ENCODE measurements at regions not wholly inside any gene's neighbourhood (a gene's known extent, or its start where the extent isn't known, plus 50 kb on each side); places are given as distances from the start of the nearest gene placed in this dataset.

- H2AFZ ChIP-seq (ENCODE audit: low read depth, low read length) = no peak overlapping the region
- no peak for DNase-seq (ENCODE audit: low read depth, low spot score)
- H3K9me3 ChIP-seq (replicated peaks; ENCODE audit: control insufficient read depth, insufficient read depth, low read length) = no peaks in the 10 kb centered on the region
- no peak for TF ChIP-seq CTCF (IDR thresholded peaks at IDR 0.05; ENCODE audit: extremely low read depth in 1 of 2, insufficient read depth in 1 of 2, low read depth in 1 of 2, low read length in 2 of 2)
- TF ChIP-seq, protein P1, sequence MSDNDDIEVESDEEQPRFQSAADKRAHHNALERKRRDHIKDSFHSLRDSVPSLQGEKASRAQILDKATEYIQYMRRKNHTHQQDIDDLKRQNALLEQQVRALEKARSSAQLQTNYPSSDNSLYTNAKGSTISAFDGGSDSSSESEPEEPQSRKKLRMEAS (IDR thresholded peaks at IDR 0.05; ENCODE audit: insufficient read depth, insufficient read length) = no peak
- no peak for TF ChIP-seq FOS (IDR thresholded peaks at IDR 0.05; ENCODE audit: borderline replicate concordance, insufficient read depth, low read length)
- TF ChIP-seq MYC (IDR thresholded peaks at IDR 0.05; ENCODE audit: low read depth, low read length) = no peak
- no peak for TF ChIP-seq POLR2A (IDR thresholded peaks at IDR 0.05; ENCODE audit: low read depth, low read length)
- no peak for TF ChIP-seq GATA2 (IDR thresholded peaks at IDR 0.05; ENCODE audit: insufficient read depth, insufficient read length, low read depth, low read length)
- TF ChIP-seq POLR2AphosphoS5 (IDR thresholded peaks at IDR 0.05; ENCODE audit: insufficient read depth, low read depth, low read length) = no peak
- no peak for TF ChIP-seq JUN (IDR thresholded peaks at IDR 0.05; ENCODE audit: borderline replicate concordance, insufficient read depth, insufficient read length, low read depth)
- no peak for TF ChIP-seq EZH2 (IDR thresholded peaks at IDR 0.05; ENCODE audit: borderline replicate concordance, low read depth, low read length, severe bottlenecking)
- no peaks in the 10 kb centered on the region for H3K79me2 ChIP-seq (ENCODE audit: control insufficient read depth, insufficient read depth, low read length)
- BruUV-seq (replicated peaks) = no TSS peak
- H3K9ac ChIP-seq (replicated peaks; ENCODE audit: extremely low read depth, insufficient read depth, low read length) = no peak overlapping the region
- no peaks in the 10 kb centered on the region for H4K20me1 ChIP-seq (replicated peaks; ENCODE audit: control insufficient read depth, extremely low read depth, insufficient read depth, low read length)
- no peak for FAIRE-seq
- no peak overlapping the region for H3K4me2 ChIP-seq (ENCODE audit: insufficient read depth, low read length)
- H3K9me1 ChIP-seq (replicated peaks; ENCODE audit: control insufficient read depth, extremely low read depth, insufficient read depth, low read length) = no peaks in the 10 kb centered on the region
- POLR2A ChIA-PET = no interaction called here
- dilution Hi-C loops (cut with MboI; ENCODE audit: extremely low pct_ligation_motif_present, low sequenced_read_pairs) = no loop called here
- no peak overlapping the region for H3K4me3 ChIP-seq (replicated peaks in 1 of 3; ENCODE audit: insufficient read depth in 1 of 3, low read depth in 1 of 3, low read length in 3 of 3)
- H3K27ac ChIP-seq (ENCODE audit: insufficient read depth, low read depth, low read length) = no peak overlapping the region
- no peaks in the 10 kb centered on the region for H3K36me3 ChIP-seq (ENCODE audit: control insufficient read depth in 2 of 2, extremely low read depth in 1 of 2, insufficient read depth in 2 of 2, low read length in 2 of 2)
- intact Hi-C loops (cut with micrococcal nuclease) = no loop called here
- H3K4me1 ChIP-seq (ENCODE audit: control insufficient read depth, extremely low read depth, insufficient read depth, low read length) = no peaks in the 10 kb centered on the region
- no peaks in the 10 kb centered on the region for H3K27me3 ChIP-seq (ENCODE audit: control insufficient read depth in 2 of 2, insufficient read depth in 2 of 2, low read length in 2 of 2)
- CTCF ChIA-PET = no interaction called here
Observed at GRCh38 chr15:79615754-79616153, 183.6 kb downstream of the MINAR1 start.

Data from endothelial cell of umbilical vein (primary cell).